UCSD-AML1 (cell line): ENCODE measurements at regions not wholly inside any gene's neighbourhood (a gene's known extent, or its start where the extent isn't known, plus 50 kb on each side); places are given as distances from the start of the nearest gene placed in this dataset.
"Not testable (repeated sequence)": the region's sequence is repeated elsewhere in the genome, so short reads cannot be mapped to it uniquely, and the experiment has no call there.

Experiments
- DNase-seq: peaks from one replicate; lab custom pipeline; 2025; ENCODE audit not compliant: unreplicated experiment; lab: John Stamatoyannopoulos, UW

DNA sequence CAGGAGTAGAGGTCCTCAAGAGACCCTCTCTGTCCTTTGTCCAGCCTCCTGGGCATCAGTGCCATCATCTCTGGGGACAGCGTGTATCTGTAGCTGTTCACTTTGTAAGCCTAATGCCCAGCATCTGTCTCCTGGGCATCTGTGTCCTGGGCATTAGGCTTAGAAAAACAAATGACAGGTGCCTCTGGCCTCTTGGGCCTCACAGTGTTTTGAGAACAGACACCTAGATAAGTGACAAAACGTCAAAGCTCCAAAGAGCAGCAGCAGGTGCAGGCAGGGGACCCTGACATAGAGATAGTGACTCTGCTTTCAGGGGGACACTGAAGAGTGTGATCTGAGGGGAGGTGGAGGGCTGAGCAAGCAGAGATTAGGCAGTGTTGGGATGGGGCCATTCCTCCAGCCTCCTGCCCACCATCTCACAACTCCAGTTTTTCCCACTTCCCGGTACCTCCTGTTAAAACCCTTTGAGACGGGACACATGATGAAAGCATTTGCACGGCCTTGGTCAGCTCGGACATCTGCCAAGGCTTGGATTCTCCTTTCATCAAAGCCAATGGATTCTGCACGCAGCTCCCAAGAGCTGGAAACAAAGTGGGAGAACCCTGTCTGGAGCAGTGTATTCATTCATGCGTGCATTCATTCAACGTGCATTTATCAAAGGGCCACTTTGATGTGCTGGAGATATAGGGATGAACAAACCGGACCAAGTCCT is 55.5 kb upstream of the CD93 start:
- DNase-seq: no peak

DNA sequence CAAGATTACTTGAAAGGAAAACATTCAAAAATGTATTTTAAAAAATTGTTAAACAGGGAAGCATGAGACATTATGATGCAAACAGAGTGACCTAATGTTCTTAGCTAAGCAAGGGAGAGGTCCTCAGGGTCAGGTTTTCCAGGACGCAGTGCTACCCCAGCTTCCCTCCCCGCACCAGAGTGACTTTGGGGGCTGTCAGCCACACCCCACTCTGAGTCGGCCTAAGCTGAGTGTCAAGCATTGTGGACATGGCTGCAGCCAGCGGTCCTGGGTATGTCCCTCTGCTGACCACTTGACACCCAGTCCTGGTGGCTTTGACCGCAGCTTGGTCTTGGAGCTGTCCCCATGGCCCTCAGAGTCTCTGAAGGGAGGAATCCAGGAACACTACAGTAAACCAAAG is 54.9 kb upstream of the CD93 start:
- DNase-seq: no peak

DNA sequence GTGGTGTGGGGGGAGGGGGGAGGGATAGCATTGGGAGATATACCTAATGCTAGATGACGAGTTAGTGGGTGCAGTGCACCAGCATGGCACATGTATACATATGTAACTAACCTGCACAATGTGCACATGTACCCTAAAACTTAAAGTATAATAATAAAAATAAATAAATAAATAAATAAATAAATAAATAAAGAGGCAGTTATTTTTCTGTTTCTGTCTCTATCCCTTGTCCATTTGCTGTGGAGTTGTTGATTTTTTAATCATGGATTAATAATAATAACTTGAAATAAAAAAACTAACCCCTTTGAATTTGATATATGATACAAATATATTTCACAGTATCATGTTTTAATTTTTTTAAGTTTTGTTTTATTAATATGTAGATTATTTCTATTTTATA is 53.9 kb upstream of the CD93 start:
- not testable (repeated sequence) for DNase-seq

- no peak for DNase-seq
Observed at GRCh38 chr20:23139524-23139923, 53.4 kb upstream of the CD93 start.

- DNase-seq: no peak
Observed at GRCh38 chr20:23138682-23139081, 52.6 kb upstream of the CD93 start.

DNA sequence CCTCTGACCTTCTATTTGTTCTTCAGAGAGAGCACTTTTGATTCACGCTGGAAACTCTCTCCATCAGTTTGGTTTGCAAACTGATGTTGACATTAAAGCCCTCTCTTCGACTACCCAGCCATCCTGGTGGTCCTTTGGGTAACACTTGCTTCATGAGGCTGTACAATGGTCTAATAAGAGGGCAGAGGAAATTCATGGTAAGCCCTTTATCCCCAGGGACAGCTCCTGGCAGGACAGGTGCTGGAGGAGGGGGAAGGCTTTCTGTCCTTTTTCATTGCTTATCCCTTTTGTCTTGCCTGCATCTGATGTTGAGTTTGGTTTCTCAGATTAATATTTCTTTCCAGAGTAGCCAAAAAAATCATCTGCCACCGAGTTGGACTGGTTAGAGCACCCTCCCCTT is 52.1 kb upstream of the CD93 start:
- DNase-seq: no peak

DNA sequence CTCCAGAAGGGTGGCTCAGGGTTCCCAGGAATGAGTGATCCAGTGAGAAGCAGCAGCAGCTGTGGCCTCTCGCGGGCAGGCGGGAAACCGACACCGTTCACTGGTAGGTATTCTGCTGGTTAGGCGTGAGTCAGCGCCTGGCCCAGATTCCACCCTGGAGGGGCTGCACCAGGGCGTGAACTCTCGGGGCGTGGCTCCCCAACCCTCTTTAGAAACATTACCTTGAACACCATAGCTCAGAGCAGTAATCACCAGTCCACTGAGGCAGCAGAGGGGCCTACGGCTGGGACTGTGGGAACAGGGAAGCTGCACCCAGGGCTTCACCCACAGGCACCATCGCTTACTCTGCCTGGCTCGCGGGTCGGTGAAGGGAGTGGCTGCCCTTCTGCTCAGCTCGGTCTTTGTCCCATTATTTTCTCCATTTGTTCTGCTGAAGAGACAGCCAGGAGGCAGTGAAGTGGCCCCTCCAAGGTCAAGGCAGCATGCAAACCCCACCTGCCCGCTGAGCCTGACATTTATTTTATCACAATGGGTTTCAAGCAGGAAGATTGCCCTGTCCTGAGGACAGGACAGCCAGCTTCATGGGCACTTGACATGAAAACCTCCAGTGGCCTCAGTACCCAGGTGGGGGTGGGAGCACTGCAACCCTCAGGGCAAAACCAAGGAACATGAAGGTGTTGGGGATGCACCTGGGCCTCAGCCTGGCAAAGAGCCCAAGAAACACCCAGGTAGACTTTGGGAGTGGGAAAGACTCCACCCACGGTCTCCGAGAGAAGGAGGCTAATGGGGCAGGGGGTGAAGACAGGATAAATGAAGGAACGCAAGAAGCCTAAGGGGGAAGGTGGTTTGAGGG is 51.0 kb upstream of the CD93 start:
- no peak for DNase-seq

DNA sequence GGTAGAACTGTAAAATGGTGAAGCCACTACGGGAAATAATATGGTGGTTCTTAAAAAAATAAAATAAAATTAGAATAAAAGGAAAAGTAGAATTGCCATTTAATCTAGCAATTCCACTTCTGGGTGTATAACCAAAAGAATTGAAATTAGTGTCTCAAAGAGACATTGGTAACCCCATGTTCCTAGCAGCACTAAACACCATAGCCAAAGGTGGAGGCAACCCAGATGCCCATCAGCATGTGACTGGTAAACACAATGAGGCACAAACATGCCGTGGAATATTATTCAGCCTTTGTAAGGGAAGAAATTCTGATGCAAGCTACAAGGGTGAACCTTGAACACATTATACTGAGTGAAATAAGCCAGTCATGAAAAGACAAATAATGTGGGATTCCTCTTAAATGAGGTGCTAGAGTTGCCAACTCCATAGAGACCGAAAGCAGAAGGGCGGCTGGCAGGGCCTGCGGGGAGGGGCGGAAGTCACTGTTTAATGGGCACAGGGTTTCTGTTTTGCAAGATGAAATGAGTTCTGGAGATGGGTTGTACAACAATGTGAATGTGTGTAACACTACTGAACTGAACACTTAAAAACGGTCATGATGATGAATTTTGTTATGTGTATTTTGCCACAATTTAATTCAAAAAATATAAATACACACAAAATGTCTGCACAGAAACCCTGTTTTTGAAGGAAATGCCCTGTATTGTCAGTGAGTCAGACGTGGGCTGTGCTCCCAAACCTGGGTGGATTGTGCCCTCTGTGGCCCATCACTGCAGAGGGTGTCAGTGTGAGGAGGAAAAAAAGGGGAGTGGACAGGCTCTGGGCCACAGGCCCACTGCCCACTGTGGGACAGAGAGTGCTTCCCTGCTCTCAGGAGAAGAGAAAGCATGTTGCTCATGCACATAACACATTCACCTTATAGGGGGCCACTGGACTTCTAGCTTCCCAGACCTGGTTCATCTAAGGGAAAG is 49.6 kb upstream of the CD93 start:
- no peak for DNase-seq
